Astrocyte of the hippocampus (primary cell): ENCODE measurements at regions not wholly inside any gene's neighbourhood (a gene's known extent, or its start where the extent isn't known, plus 50 kb on each side); places are given as distances from the start of the nearest gene placed in this dataset.

Experiments used
- DNase-seq: peaks from one replicate; pipeline ENCODE4 v3.0.0; 2011; ENCODE audit warnings: low read depth, low spot score

DNA sequence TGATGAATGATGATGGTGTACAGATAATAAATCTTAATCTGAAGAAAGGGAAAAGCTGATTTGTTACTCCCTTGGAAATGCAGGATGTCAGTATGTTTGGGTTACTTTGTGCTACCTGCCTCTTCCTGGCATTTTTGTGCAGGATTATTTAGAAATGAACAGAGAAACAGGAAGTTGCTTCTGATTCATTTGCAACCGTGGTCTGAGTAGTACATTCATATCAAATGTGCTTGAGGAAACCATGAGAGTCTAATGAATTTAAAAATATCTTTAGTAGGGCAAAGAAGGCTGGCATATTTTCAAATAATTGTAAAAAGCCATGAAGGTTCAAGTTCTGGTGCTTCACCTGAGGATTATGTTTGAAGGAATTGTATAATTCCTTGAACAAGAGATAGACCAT lies 391.6 kb downstream of the TMEM161B start:
- no peak for DNase-seq

DNA sequence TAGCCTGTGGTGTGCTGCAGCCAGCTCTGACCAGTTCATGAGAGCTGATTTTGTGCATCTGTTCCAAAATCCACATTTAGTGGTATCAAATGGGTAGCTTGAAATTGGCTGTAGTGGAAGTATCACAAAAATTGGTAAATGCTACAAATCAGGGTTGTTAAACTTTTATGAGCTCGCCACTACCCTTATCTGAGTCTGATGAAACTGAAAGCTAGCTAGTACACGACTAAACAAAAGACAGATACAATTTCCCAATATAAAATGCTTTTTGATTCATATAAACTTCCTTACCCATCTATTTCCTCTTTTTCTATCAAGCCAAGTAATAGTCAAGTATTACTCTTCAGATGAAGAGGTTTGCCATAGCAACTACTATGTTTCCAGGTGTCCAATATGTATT lies 392.0 kb downstream of the TMEM161B start:
- DNase-seq, result no peak

DNA sequence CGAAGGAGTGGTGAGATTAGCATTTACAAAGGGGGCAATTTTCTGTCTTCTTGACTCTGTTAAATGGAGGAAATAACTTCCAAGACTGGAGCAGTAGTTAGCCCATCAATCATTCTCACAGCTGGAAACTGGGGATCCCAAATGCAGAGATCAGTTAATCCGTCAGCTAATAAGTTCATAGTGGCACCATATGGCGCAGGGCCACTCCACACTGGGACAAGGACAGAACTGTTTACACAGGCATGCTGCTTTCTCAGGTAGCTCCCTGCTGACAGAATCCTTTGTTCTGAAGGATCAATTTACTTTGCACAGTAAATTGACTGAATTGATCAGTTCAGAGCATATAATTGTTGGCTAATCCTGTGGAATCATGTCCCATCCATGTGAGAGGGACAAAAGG lies 395.7 kb downstream of the TMEM161B start:
- DNase-seq, result no peak

DNA sequence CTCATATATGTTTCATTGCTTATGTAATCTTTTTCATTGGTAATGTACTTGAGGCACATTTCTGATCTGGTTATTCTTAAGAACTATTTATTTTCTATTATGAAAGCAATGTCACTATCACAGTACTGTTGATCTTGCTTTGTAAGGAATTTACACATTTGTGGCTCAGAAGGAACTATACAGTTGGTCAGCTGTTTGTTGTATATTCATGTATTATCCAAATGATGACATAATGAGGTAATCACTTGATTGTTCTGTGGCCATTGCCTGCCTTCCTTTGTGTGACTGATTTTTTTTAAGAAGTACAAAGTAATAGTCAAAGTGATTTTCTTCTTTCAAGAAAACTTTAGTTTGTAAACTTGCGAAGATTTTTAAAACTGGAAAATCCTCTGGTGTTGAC lies 399.9 kb downstream of the TMEM161B start:
- DNase-seq, result no peak

DNA sequence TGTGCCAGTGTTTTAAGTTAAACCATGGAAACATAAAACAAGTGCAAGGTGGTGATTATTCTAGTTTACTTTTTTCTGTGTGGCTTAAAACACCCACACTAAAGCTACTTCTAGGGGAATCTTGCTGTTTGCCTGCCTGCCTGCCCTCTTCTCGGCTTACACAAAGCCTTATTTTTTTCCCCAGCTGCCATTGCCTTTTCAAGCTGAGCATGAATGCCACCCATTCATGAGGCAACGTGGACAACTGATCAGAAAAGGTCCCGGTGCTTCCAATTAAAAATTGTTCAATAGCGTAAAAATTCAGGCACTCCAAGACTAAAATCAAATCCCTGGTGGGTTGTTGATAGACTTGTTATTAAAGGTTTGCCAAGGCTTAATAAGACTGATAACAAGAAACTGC lies 401.4 kb downstream of the TMEM161B start:
- DNase-seq, result no peak

DNA sequence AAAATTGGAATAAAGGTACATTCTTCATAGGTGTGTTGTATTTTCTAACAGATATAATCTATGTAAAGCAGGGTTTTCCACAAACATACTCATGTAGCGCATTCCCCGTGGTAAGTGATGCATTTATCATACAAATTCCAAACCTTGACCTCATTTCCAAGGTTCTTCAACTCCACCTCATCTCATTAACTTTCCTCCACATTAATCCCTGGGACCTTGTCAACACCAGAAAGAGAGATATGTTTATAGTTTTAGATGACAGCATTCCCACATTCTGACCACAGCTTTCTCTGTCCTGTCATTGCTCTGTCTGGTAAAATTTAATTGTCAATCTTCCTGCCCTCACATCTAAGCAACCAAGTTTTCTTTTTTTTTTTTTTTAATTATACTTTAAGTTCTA lies 415.1 kb downstream of the TMEM161B start:
- peak; percentile 41 for DNase-seq

DNA sequence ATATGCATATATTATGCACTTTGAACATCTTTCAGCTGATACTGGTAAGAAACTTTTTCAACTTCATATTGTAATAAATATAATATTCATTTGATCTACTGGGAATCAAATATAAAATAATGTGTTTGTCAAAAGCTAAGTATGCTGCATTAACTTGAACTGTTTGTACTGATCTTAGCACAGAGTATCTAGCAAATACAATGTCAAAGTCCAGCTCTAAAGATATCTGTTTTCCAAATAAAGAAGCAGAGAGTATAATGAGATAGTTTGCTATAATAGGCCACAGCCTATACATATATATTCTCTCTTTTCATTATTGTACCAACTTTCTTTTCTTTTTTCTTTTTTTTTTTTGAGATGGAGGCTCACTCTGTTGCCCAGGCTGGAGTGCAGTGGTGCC lies 417.0 kb downstream of the TMEM161B start:
- DNase-seq, result no peak

DNA sequence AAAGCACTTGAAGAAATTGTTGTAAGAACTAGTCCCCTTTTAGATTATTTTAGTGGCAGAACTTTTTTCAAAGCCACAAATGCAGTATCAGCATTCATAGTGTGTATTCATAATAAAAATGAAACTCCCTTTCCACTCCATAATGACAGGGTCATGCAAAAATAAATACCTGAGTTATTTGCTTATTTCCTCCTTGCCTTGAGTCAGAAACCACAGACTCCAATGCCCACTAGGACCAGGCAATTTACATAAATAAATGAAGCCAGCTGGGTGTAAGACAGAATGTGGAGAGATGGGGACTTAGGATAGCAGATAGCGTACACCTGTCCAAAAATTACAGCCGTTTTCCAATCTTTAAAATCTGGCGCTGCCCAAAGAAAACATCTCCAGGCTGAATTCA lies 417.8 kb downstream of the TMEM161B start:
- peak; percentile 39 for DNase-seq

DNA sequence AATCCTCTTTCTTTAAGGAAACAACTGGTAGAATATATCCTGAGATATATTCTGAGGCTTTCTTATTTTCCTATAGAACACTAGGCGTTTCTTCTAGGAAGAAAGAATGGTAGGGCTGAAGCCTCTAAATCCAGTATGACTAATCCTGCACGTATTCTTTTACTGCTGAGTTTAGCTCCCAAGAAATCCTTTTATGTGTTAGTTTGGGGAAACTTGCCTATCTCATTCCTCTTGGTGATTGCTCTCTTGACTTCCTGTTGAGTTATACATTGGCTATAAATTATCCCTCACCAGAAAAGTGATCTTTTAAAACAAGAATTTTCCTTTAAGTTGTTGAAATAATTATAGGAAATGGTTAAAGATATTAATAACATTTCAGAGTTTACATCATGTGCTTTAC lies 422.9 kb downstream of the TMEM161B start:
- peak; percentile 48 for DNase-seq

DNA sequence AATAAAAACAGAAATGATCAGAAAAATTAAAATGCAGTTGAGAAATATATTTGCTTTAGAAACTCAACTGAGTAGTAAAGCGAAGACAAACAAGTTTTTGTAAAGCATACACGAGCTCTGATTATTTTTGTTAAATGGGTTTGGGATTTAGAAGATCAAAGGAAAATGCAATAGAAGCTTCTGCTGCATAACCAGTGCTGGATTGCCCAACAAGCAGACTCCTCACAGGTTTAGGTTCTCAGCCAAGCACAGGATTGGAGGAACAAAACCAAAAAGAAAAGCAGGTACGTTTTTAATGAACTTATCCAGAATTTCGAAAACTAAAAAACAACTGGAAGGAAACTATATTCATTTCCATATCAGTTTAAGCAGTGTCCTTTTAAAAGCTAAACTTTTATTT lies 423.8 kb downstream of the TMEM161B start:
- no peak for DNase-seq

DNA sequence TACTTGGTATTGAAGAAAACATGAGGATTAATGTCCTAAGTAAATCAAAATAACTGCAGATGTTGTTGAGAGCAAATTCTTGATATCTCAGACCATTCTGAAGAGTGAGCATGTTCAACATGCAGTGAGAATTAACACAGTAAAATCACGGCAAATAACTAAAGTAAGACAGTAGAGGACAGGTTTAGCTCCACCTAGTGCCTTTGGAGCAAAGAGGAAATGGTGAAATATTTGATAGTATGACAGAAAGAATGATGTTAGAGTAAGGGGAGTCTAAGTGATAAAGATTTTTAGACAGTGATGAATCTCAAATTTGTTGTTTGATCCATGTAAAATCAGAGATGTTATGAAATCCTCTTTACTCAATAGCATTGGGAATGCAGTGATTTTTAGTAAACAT lies 424.2 kb downstream of the TMEM161B start:
- DNase-seq, result no peak

DNA sequence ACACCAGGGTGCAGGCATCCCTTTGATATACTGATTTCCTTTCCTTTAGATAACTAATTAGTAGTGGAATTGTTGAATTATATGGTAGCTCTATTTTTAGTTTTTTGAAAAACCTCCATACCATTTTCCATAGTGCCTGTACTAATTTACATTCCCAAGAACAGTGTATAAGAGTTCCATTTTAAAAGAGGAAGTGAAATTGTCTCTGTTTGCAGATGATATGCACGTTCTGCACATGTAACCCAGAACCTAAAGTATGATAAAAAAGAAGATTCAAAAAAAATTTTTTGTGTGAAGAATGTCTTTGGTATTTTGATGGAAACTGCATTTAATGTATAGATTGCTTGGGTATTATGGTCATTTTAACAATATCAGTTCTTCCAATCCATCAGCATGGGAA lies 424.0 kb upstream of the CCNH start:
- no peak for DNase-seq

DNA sequence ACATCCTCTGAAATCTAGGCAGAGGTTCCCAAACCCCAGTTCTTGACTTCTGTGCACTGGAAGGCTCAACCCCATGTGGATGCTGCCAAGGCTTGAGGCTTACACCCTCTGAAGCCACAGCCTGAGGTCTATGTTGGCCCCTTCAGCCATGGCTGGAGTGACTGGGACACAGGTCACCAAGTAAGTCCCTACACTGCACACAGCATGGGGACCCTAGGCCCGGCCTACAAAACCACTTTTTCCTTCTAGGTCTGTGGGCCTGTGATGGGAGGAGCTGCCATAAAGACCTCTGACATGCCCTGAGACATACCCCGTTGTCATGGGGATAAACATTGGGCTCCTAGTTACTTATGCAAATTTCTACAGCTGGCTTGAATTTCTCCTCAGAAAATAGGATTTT lies 418.8 kb upstream of the CCNH start:
- no peak for DNase-seq

DNA sequence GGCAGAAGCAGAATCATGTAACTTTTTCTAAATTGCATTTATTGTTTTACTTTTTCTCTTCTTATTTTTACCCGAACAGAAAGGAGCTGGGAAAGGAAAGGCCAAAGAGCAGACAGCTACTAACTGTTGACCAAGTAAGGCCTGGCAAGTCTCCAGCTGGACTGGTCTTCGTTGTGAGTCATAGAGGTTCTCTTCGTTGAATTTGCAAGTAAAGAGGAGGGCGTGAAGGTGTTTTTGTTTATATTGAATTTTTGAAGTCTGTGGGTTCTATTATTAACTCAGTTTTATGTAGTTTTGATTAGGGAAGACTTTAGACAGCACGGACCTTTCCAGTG lies 416.5 kb upstream of the CCNH start:
- DNase-seq, result peak; percentile 94

DNA sequence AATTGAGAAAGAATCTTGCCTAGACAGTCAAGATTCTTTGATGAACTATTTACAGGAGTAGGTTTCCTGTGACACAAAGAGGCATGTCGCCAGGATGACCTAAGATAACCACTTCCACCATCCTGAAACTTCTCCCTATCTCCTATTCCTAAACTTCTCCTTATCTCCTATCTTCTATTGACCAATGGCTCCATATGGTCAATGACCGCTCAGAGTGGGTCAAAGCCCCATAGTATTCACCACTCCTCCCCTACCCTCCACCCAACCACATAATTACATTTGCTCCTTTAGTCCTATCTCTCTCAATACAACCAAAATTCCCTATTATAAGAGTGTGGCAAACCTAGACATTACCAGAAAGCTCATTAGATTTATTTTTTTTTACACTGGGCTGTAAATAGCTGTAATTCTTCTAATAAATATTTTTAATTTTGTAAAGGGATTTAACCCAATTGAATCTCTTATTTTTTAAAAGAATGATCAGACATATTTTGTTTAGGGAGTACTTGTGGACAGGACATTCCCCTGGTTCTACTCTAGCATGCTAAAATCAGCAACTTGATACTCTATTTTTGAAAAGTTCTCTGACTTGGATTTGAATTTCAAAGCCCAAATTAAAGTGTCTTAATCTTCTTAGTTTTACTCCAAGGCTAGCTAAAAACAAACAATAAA lies 416.0 kb upstream of the CCNH start:
- DNase-seq, result no peak

DNA sequence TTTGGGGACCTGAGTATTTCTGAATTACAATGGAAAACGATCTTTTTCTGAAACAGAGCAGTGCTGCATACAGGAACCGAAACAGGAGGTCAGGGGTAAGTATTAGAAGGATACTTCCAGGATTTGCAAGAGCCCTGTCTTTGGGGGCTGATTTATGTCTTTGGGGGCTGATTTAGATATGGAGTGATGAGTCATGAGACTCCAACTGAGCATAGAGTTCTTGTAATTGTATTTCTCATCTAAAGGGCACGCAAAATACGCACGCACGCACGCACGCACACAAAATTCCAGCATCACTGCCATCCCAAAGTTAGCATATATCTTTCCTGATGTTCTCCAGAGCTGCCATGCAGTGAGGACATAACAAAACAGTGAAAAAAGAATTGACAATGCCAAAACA lies 414.8 kb upstream of the CCNH start:
- peak; percentile 20 for DNase-seq

DNA sequence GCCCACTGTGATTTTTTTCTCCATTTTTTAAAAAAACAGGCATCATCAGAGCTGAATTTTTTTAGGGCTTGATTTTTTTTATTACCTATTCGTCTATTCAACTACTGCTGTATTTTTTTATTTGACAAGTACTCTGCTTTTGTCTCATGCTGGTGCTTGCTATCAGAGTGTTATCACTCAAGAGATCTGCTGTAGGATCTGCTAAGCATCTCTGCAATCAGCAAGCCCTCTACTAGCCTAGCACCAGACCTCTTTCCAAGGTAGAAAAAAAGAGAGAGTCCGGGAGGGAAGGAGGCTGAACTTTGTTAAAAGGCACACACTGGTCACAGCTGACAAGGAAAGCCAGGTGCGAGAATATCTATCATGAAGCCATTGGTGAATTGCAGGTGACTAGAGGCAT lies 413.8 kb upstream of the CCNH start:
- DNase-seq, result no peak

DNA sequence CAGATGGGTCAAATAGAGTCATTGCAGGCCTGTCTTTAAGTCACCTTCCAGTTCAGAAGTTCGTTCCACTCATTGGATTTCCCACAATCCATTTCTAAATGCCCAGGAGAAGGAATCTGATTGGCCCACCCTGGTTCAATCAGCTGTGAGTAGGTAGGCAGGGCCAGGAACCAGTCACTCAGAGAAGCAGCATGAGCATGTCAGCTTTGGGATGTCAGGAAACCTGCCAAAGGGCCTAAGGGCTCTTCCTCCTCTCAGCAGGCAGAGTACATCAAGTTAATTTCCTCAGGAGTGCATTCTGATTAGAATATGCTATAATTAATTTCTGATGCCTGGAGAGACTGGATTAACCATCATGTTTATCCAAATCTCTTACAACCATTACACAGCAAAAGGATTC lies 412.9 kb upstream of the CCNH start:
- DNase-seq, result no peak

DNA sequence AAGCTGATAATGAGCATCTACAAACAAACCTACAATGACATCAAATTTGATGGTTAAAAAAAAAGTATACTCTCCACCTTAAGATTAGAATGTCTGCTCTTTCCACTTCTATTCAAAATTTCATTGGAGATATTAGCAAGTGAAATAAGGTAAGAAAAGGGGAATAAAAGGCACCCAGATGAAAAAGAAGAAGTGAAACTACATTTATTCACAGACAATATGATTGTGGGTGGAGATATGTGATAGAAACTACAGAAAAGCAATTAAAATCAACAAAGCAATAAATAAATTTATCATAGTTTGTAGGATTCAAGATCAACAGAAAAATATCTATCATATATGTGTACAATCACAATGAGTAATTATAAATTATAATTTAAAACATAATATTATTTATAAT lies 395.1 kb upstream of the CCNH start:
- DNase-seq, result no peak

DNA sequence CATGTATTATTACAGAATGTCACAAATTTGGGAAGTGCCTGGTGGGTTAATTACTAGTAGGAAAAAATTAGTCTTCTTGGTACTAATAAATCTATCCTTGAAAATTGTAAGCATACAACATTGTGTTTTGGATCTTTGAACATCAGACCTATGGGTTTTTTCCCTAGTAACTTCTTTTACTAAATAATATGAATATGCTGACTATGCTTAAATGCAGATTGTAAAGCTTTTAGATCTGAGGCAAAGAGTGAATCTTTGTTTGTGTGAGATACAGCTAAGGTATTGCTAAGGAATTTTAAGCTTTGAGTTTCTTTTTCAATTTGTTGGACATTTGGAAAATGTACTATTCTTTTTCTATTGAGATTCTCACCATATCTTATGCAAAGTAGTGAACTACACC lies 390.6 kb upstream of the CCNH start:
- DNase-seq, result no peak

DNA sequence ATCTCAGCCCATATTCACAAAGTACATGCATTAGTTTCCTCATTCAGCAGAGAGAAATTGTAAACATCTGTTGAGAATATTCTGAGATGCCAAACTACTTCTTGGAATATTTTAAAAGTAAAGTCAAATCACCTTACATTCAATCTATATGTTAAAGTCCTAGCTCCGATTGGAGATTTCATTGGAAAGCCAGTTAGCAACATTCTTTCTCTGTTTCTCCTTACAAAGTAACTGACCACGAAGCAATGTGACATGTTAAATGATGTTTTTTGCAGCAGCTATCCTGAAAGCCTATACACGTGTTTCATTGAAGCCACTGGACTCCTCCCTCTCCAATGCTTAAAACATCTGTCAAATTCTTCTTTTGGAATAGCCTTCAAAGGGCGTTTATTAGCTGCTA lies 379.1 kb upstream of the CCNH start:
- DNase-seq, result peak; percentile 18

DNA sequence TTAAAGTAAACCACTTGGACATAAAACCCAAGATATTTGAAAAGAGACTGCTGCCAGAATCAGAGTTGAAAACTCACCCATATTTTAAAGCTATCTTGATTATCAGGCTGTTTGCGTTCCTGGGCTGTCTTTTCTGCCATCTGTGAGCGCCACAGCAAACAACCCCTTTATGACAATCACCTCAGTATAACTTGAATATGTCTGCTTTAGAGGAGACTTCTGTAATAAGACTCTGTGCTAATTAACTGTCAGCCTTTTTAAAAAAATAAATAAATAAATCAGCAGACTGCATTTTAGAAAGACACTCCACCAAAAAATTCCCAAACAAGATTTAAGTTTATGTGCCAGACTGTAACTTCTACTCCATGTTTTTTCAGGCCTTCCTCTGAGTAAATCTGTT lies 375.7 kb upstream of the CCNH start:
- no peak for DNase-seq

DNA sequence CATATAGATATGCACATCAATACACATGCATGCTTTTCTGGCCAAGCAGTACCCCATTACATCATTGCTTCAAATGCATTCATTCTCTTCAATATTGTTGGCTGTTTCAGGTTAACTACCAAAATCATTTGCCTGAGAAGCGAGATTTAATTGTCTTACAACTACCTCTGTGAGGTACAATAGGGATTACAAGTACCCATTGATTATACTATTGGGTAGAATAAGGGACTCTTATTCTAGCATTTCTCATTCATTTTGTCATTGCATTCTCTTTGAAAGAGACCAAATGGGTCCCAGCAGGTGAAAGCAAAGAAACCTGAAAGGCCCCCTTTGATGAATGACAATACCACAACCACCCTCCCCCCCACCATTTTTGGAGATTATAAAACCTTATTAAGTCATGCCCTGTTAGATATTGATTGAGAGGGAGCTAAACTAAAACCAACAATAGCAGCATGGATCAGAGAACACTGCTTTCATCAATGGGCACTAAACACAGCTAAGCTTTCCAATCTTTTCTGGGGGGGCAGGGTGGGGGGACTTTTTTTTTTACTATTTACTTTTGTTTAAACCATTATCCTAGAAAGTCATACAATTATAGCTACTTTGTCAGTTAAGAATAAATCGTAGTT lies 375.0 kb upstream of the CCNH start:
- DNase-seq, result no peak

DNA sequence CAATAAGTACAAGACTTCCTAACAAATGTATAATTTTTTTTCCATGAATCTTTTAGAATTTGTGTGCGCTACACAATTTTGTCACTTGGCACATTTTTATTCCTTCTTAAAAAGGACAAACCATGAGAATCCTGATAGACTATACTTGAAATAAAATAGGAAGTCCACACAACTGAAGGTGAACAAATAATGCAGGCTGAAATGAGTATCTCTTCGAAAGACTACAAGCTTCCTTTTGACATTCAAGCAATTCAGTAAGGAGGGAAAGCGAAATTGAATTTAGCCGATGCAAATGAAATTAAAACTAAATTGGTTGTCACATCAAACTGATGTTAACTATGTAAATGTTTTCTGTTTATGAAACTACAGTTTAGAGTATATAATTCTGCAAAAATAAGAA lies 374.4 kb upstream of the CCNH start:
- no peak for DNase-seq
